ENCODE measurements at regions not wholly inside any gene's neighbourhood (a gene's known extent, or its start where the extent isn't known, plus 50 kb on each side); places are given as distances from the start of the nearest gene placed in this dataset.

DNA sequence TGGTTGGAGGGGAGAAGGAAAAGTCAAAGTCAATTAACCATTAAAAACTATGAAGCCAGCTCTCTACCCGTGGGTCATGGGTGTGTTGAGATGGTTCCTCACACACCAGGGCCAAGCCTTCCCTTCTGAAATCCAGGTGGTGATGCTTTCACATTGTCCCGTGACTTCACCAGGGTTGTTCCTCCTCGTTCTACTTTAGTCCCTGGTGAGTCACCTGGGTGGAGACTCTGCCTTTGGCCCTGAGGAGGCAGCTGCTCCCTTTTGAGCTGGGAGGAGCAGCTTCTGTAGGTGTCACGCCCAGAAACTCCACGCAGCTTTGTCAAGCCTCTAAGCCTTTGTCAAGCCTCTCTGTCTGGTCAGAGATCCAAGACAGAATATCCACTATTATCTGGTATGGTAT, 348.3 kb downstream of the BMP4 start:
- Histone ChIP-seq H3K36me3 (replicated peaks in 1 of 2; ENCODE audit: control extremely low read depth in 1 of 2, control insufficient read depth in 1 of 2, extremely low read depth in 1 of 2, insufficient read depth in 2 of 2, low read length in 1 of 2) (no peaks in the 10 kb centered on the region), H3K4me1 (ENCODE audit: control insufficient read depth in 2 of 2, insufficient read depth in 2 of 2, low read length in 2 of 2) (peaks cover 7 to 9% of the 10 kb centered on the region in 2 donors), H3K9ac (ENCODE audit: low read length) (no peak overlapping the region), H3K27me3 (replicated peaks in 1 of 4; ENCODE audit: control extremely low read depth in 1 of 4, control insufficient read depth in 3 of 4, insufficient read depth in 4 of 4, low read length in 3 of 4) (no peaks in the 10 kb centered on the region), H3K79me2 (ENCODE audit: control insufficient read depth, insufficient read depth, low read length) (no peaks in the 10 kb centered on the region), H3K27ac (ENCODE audit: low read length in 2 of 2) (no peak overlapping the region), H2AFZ (ENCODE audit: insufficient read depth, low read depth, low read length, poor library complexity, severe bottlenecking) (no peak overlapping the region), H3K4me2 (replicated peaks; ENCODE audit: low read depth, low read length, poor library complexity, severe bottlenecking) (no peak overlapping the region), H4K20me1 (ENCODE audit: control insufficient read depth, insufficient read depth, low read length, poor library complexity, severe bottlenecking) (no peaks in the 10 kb centered on the region), H3K4me3 (ENCODE audit: control extremely low read depth in 1 of 5, extremely low read depth in 1 of 5, insufficient read depth in 1 of 5, low read depth in 2 of 5, low read length in 4 of 5) (no peak overlapping the region), H3K9me3 (ENCODE audit: control extremely low read depth in 1 of 3, control insufficient read depth in 2 of 3, insufficient read depth in 1 of 3, low read length in 2 of 3) (no peaks in the 10 kb centered on the region)
- intact Hi-C loops (cut with micrococcal nuclease), result no loop called here
- no peaks in the 10 kb centered on the region for H3K9me3 Mint-ChIP-seq (ENCODE audit: insufficient read depth)
- ChIA-PET POLR2A (interaction anchor here (0.6 kb wide), 1 partner anchor 558 kb away, joined by 3 read pairs; no protein-coding TSS in a partner anchor), CTCF (no interaction called here)
- TF ChIP-seq, protein P1, sequence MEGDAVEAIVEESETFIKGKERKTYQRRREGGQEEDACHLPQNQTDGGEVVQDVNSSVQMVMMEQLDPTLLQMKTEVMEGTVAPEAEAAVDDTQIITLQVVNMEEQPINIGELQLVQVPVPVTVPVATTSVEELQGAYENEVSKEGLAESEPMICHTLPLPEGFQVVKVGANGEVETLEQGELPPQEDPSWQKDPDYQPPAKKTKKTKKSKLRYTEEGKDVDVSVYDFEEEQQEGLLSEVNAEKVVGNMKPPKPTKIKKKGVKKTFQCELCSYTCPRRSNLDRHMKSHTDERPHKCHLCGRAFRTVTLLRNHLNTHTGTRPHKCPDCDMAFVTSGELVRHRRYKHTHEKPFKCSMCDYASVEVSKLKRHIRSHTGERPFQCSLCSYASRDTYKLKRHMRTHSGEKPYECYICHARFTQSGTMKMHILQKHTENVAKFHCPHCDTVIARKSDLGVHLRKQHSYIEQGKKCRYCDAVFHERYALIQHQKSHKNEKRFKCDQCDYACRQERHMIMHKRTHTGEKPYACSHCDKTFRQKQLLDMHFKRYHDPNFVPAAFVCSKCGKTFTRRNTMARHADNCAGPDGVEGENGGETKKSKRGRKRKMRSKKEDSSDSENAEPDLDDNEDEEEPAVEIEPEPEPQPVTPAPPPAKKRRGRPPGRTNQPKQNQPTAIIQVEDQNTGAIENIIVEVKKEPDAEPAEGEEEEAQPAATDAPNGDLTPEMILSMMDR (IDR thresholded peaks at IDR 0.05), result no peak
- no peak for TF ChIP-seq EZH2 (IDR thresholded peaks at IDR 0.05; ENCODE audit: borderline replicate concordance, insufficient read depth, low read depth, low read length, poor library complexity, severe bottlenecking)
- 65% methylated on average over 5 of the region's 5 CpGs for WGBS (ENCODE audit: insufficient coverage)
- H3K4me3 Mint-ChIP-seq, result no peak overlapping the region
- peaks cover 2% of the 10 kb centered on the region for H3K27me3 Mint-ChIP-seq
- peak overlapping the region; percentile 7 for H3K27ac Mint-ChIP-seq
- peak; percentile 46 for ATAC-seq (ENCODE audit: low read depth)
- peaks cover 39% of the 10 kb centered on the region for H3K4me1 Mint-ChIP-seq
- no peak for DNase-seq

- Histone ChIP-seq H3K27me3 (replicated peaks in 1 of 4; ENCODE audit: control extremely low read depth in 1 of 4, control insufficient read depth in 3 of 4, insufficient read depth in 4 of 4, low read length in 3 of 4) (no peaks in the 10 kb centered on the region), H3K79me2 (ENCODE audit: control insufficient read depth, insufficient read depth, low read length) (no peaks in the 10 kb centered on the region), H2AFZ (ENCODE audit: insufficient read depth, low read depth, low read length, poor library complexity, severe bottlenecking) (no peak overlapping the region), H3K9ac (ENCODE audit: low read length) (no peak overlapping the region), H3K4me2 (replicated peaks; ENCODE audit: low read depth, low read length, poor library complexity, severe bottlenecking) (no peak overlapping the region), H3K9me3 (ENCODE audit: control extremely low read depth in 1 of 3, control insufficient read depth in 2 of 3, insufficient read depth in 1 of 3, low read length in 2 of 3) (no peaks in the 10 kb centered on the region), H3K4me3 (ENCODE audit: control extremely low read depth in 1 of 5, extremely low read depth in 1 of 5, insufficient read depth in 1 of 5, low read depth in 2 of 5, low read length in 4 of 5) (no peak overlapping the region), H4K20me1 (ENCODE audit: control insufficient read depth, insufficient read depth, low read length, poor library complexity, severe bottlenecking) (no peaks in the 10 kb centered on the region), H3K36me3 (replicated peaks in 1 of 2; ENCODE audit: control extremely low read depth in 1 of 2, control insufficient read depth in 1 of 2, extremely low read depth in 1 of 2, insufficient read depth in 2 of 2, low read length in 1 of 2) (no peaks in the 10 kb centered on the region), H3K27ac (ENCODE audit: low read length in 2 of 2) (no peak overlapping the region), H3K4me1 (ENCODE audit: control insufficient read depth in 2 of 2, insufficient read depth in 2 of 2, low read length in 2 of 2) (no peaks in the 10 kb centered on the region)
- TF ChIP-seq EZH2 (IDR thresholded peaks at IDR 0.05; ENCODE audit: borderline replicate concordance, insufficient read depth, low read depth, low read length, poor library complexity, severe bottlenecking), result no peak
- TF ChIP-seq, protein P1 (IDR thresholded peaks at IDR 0.05), result no peak
- intact Hi-C loops (cut with micrococcal nuclease), result no loop called here
- Mint-ChIP-seq H3K27ac (no peak overlapping the region), H3K4me3 (no peak overlapping the region), H3K9me3 (ENCODE audit: insufficient read depth) (no peaks in the 10 kb centered on the region), H3K27me3 (peaks cover 11% of the 10 kb centered on the region), H3K4me1 (peaks cover 21% of the 10 kb centered on the region)
- no CpG with 5 or more reads among the region's 1 CpG for WGBS (ENCODE audit: insufficient coverage)
- POLR2A ChIA-PET, result no interaction called here
- ATAC-seq (ENCODE audit: low read depth), result no peak
- CTCF ChIA-PET, result interaction anchor here (0.7 kb wide), 1 partner anchor 487 kb away, joined by 3 read pairs; no protein-coding TSS in a partner anchor
- no peak for DNase-seq
Observed at GRCh38 chr14:53606203-53606602, 350.4 kb downstream of the BMP4 start.

All from B cell (primary cell).